SK-N-SH treated with all-trans-retinoic acid at 6 μM for 48 hours (cell line): ENCODE measurements at regions not wholly inside any gene's neighbourhood (a gene's known extent, or its start where the extent isn't known, plus 50 kb on each side); places are given as distances from the start of the nearest gene placed in this dataset.

ENCODE experiments used
- CREB5 ChIP-seq: fragments of 250-450 bp; sonication (Bioruptor Pico); IDR thresholded peaks from 2 replicates; pipeline ENCODE4 v1.5.1; 2020; ENCODE audit warnings: low read depth, mild to moderate bottlenecking, moderate library complexity
- PATZ1 ChIP-seq: fragments of 250-450 bp; sonication (Bioruptor Pico); IDR thresholded peaks from 2 replicates; pipeline ENCODE4 v1.8.0; 2020; ENCODE audit warnings: mild to moderate bottlenecking, moderate library complexity, borderline replicate concordance
- RARB ChIP-seq: fragments of 250-450 bp; sonication (Bioruptor Pico); IDR thresholded peaks from 2 replicates; pipeline ENCODE4 v1.8.0; 2021; ENCODE audit warnings: mild to moderate bottlenecking, moderate library complexity
- ZC3H10 ChIP-seq: fragments of 250-450 bp; sonication (Bioruptor Pico); IDR thresholded peaks from 2 replicates; pipeline ENCODE4 v1.5.1; 2021; ENCODE audit warnings: mild to moderate bottlenecking, moderate library complexity

GRCh38 chr21:43311301-43311817, 115.6 kb downstream of the SIK1 start:
- TF ChIP-seq ZC3H10 (CRISPR knock-in tag): no peak
- TF ChIP-seq RARB (CRISPR knock-in tag): no peak
- no peak for TF ChIP-seq PATZ1 (CRISPR knock-in tag)
- no peak for TF ChIP-seq CREB5
